Right ventricle myocardium superior (tissue), 1 donor: ENCODE measurements at regions not wholly inside any gene's neighbourhood (a gene's known extent, or its start where the extent isn't known, plus 50 kb on each side); places are given as distances from the start of the nearest gene placed in this dataset.
"Not testable (repeated sequence)": the region's sequence is repeated elsewhere in the genome, so short reads cannot be mapped to it uniquely, and the experiment has no call there.

Source experiments
- ATAC-seq: fragments of 200-7000 bp; cut with Tn5 transposase; one replicate; pipeline ENCODE4 v1.9.1; 2020; ENCODE audit warnings: mild to moderate bottlenecking; ENCODE audit not compliant: poor library complexity
- DNase-seq: peaks from one replicate; pipeline ENCODE4 v3.0.0-alpha.2; 2020
- intact Hi-C: fragments of 100-400 bp; cut with DNase I; formaldehyde crosslinking; loops from one replicate; pipeline ENCODE4 v1.11.2; 2022
- donor health status: DM: no; HTN: yes; CAD: no; lungs with severe emphysema.

GRCh38 chr14:104297721-104298401 lies 159.5 kb downstream of the KIF26A start:
- ATAC-seq (no peak), DNase-seq (peak; percentile 18)
- intact Hi-C loops = no loop called here

GRCh38 chr14:104298458-104298857 lies 160.1 kb downstream of the KIF26A start:
- ATAC-seq (no peak), DNase-seq (peak; percentile 20)
- intact Hi-C loops = no loop called here

- no peak for ATAC-seq
Measured at GRCh38 chr14:104299993-104300761, 161.8 kb downstream of the KIF26A start.

GRCh38 chr14:104301731-104302460 lies 163.5 kb downstream of the KIF26A start:
- peak; percentile 24 for DNase-seq
- ATAC-seq = no peak
- intact Hi-C loops = no loop called here

More at GRCh38 chr14:104299993-104300761, 161.8 kb downstream of the KIF26A start:
- DNase-seq = peak; percentile 50
- intact Hi-C loops = no loop called here

- intact Hi-C loops = no loop called here
- DNase-seq (no peak), ATAC-seq (no peak)
Measured at GRCh38 chr14:104302794-104303405, 164.5 kb downstream of the KIF26A start.

GRCh38 chr14:104303705-104304425 lies 165.5 kb downstream of the KIF26A start:
- ATAC-seq (no peak), DNase-seq (peak; percentile 39)
- intact Hi-C loops = no loop called here

GRCh38 chr14:104304451-104305351 lies 166.3 kb downstream of the KIF26A start:
- ATAC-seq (no peak), DNase-seq (peak; percentile 33)

GRCh38 chr14:104305511-104306449 lies 167.4 kb downstream of the KIF26A start:
- intact Hi-C loops = no loop called here
- ATAC-seq (no peak), DNase-seq (peak; percentile 22)

More at GRCh38 chr14:104304451-104305351, 166.3 kb downstream of the KIF26A start:
- intact Hi-C loops = no loop called here

GRCh38 chr14:104306450-104307040 lies 168.2 kb downstream of the KIF26A start:
- intact Hi-C loops = no loop called here
- DNase-seq (peak; percentile 17), ATAC-seq (no peak)

- intact Hi-C loops = no loop called here
- peak; percentile 20 for DNase-seq
- no peak for ATAC-seq
Measured at GRCh38 chr14:104307246-104307626, 168.8 kb downstream of the KIF26A start.

- ATAC-seq (no peak), DNase-seq (no peak)
- intact Hi-C loops = no loop called here
Measured at GRCh38 chr14:104307627-104308401, 169.4 kb downstream of the KIF26A start.

GRCh38 chr14:104308534-104308933 lies 170.1 kb downstream of the KIF26A start:
- ATAC-seq, DNase-seq, intact Hi-C loops: not testable (repeated sequence)

GRCh38 chr14:104309657-104310369 lies 171.4 kb downstream of the KIF26A start:
- DNase-seq = no peak
- intact Hi-C loops = no loop called here
- no peak for ATAC-seq

GRCh38 chr14:104311358-104311757 lies 173.0 kb downstream of the KIF26A start:
- intact Hi-C loops = no loop called here
- ATAC-seq (no peak), DNase-seq (no peak)

GRCh38 chr14:104313674-104314073 lies 175.3 kb downstream of the KIF26A start:
- ATAC-seq (no peak), DNase-seq (no peak)
- intact Hi-C loops = no loop called here
